GM21526 (cell line): ENCODE measurements at regions not wholly inside any gene's neighbourhood (a gene's known extent, or its start where the extent isn't known, plus 50 kb on each side); places are given as distances from the start of the nearest gene placed in this dataset.

Experiments
- ATAC-seq: cut with Tn5 transposase; IDR thresholded peaks from one replicate; pipeline ENCODE4 v1.9.1; 2021; ENCODE audit warnings: moderate library complexity; ENCODE audit not compliant: unreplicated experiment, low FRiP score

- no peak for ATAC-seq
These were observed 74.4 kb upstream of the SCN7A start for GRCh38 chr2:166568409-166568808.

GRCh38 chr2:166565501-166565900, 71.5 kb upstream of the SCN7A start:
- no peak for ATAC-seq

- no peak for ATAC-seq
These were observed 69.8 kb upstream of the SCN7A start for GRCh38 chr2:166563894-166564293.

- ATAC-seq: no peak
These were observed 66.0 kb upstream of the SCN7A start for GRCh38 chr2:166560022-166560421.

GRCh38 chr2:166550923-166551322, 56.9 kb upstream of the SCN7A start:
- no peak for ATAC-seq

- no peak for ATAC-seq
These were observed 51.4 kb upstream of the SCN7A start for GRCh38 chr2:166545473-166545872.
